Forelimb muscle (tissue), 1 donor: ENCODE measurements at regions not wholly inside any gene's neighbourhood (a gene's known extent, or its start where the extent isn't known, plus 50 kb on each side); places are given as distances from the start of the nearest gene placed in this dataset.
"Not testable (repeated sequence)": the region's sequence is repeated elsewhere in the genome, so short reads cannot be mapped to it uniquely, and the experiment has no call there.

ENCODE experiments used
- DNase-seq: peaks from one replicate; pipeline ENCODE4 v3.0.0-alpha.2; 2013; ENCODE audit warnings: low read depth

- DNase-seq = no peak
These were observed 1752.6 kb upstream of the C9orf72 start for GRCh38 chr9:29325894-29326293.

DNA sequence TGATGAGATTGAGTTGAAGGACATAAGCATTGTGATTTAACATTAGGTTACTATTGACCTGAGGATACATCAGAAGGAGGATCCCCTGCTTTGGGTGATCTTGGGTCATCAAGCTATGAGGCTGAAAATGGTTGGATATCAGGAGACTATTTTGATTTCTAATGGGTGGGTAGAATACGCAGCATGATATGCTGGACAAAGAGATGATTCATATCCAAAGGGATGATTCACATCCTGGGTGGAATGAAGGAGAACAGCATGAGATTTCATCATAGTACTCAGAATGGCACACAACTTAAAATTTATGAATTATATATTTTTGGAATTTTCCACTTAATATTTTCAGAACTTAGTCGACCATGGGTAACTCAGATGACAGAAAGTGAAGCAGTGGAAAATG lies 1759.5 kb upstream of the C9orf72 start:
- no peak for DNase-seq

GRCh38 chr9:29336281-29336680 lies 1763.0 kb upstream of the C9orf72 start:
- no peak for DNase-seq

- DNase-seq = no peak
These were observed 1766.1 kb upstream of the C9orf72 start for GRCh38 chr9:29339387-29339786.

GRCh38 chr9:29348999-29349398 lies 1775.7 kb upstream of the C9orf72 start:
- DNase-seq = no peak

- DNase-seq = peak; percentile 32
These were observed 1816.1 kb upstream of the C9orf72 start for GRCh38 chr9:29389421-29389820.

DNA sequence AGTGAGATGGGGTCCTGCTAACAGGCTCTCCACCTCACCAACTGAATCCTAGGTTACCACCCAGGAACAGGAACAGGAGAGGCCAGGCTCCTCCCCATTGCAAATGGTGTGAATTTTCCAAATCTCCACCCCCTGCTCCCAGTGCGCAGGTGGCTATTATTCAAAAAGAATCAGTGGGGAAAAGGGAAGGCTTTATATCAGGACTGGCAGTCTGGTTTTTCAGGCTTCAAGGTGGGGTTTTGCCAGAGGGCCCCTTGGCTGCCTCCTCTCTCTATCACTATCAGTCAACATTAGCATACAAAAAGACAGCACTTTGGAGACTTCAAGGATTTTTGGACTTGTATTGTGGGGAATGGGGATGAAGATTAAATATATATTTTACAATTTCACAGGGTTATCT lies 1817.6 kb upstream of the C9orf72 start:
- no peak for DNase-seq

DNA sequence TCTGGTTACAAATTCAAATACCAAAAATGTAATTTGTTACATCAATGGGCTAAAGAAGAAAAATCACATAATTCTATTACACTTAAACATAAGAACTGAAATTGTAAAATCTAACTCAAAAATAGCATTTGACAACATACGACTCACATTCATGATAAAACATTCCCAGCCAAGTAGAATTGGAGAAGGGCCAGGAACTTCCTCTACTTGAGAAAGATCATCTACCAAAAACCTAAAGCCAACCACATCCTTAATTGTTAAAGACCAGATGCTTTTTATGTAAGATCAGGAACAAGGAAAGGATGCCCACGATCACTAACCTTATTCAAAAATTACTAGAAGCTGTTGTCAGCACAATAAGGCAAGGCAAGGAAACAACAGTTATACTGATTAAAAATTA lies 1819.8 kb upstream of the C9orf72 start:
- DNase-seq = no peak

GRCh38 chr9:29394855-29395254 lies 1821.6 kb upstream of the C9orf72 start:
- no peak for DNase-seq

- no peak for DNase-seq
These were observed 1823.9 kb upstream of the C9orf72 start for GRCh38 chr9:29397148-29397547.

DNA sequence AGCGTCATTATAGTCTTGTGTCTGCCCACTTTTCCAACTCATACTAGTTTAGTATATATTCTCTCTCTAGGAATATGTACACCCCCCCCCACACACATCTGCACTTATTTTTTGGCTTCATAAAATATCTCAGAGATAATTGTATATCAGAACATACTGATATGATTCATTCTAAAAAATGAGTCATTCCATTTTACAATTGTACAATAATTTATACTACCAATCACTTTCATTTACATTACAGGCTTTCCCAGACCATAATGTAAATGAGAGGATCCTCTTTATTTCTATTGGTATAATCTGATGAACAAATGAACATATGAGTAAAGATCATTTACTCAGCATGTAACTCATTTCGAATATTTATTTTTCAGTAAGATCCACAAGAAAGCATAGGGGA lies 1842.9 kb upstream of the C9orf72 start:
- no peak for DNase-seq

DNA sequence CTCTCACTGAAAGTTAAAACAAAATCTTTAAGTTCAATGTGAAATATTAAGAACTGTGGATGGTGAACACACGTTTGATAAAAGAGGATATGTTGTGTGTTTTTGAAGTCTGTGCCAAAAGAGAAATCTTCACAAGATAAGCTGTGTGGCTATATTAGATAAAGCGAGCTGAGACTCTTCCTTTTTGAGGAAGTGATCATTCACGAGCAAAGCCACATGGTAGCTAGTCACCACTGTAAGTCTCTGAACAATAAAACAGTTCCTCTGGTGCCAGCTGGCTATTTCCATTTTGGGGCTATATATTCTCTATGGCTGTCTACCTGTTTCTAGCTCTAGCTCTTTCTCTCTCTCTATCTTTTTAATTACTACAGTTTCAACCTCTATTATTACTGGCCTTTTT lies 1849.2 kb upstream of the C9orf72 start:
- DNase-seq = no peak

DNA sequence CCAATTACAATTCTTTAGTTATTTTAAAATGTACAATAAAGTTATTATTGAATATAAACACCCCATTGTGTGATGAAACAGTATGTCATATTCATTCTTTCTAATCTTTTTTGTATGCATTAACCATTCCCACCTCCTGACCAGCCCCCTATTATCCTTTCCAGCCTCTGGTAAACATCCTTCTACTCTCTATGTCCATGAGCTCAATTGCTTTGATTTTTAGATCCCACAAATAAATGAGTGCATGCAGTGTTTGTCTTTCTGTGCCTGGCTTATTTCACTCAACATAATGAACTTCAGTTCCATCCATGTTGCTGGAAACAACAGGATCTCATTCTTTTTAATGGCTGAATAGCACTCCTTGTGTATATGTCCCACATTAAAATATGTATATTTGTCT lies 1858.9 kb upstream of the C9orf72 start:
- DNase-seq = no peak

DNA sequence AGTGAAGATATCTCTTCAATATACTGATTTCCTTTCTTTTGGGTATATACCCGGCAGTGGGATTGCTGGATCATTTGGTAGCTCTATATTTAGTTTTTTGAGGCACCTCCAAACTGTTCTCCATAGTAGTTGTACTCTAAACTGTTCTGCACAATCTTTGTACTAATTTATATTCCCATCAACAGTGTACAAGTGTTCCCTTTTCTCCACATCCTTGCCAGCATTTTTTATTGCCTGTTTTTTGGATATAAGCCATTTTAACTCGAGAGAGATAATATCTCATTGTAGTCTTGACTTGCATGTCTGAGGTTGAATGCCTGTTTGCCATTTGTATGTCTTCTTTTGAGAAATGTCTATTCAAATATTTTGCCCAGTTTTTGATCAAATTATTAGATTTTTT lies 1859.4 kb upstream of the C9orf72 start:
- not testable (repeated sequence) for DNase-seq

GRCh38 chr9:29435368-29435767 lies 1862.1 kb upstream of the C9orf72 start:
- DNase-seq = no peak

GRCh38 chr9:29437526-29437925 lies 1864.2 kb upstream of the C9orf72 start:
- no peak for DNase-seq

DNA sequence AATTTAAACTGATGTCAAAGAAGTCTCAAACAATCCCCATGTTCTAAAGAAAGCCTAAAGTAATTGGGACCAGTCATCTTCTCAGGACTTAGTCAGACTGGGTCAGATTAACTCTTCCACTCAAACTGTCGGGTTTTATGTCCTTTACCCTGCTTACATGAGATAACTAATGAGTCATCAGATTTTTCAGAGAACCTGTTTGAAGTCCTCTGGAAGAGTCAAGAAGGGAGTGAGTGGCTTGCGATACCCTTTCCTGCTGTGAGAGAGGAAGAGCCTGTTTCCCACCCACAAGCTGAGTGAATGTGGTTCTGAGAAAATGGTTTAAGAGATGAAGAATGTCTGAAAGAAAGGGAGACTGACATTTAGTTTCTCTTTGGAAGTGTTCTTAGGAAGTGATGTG lies 1866.7 kb upstream of the C9orf72 start:
- DNase-seq = no peak

- DNase-seq = no peak
These were observed 1867.2 kb upstream of the C9orf72 start for GRCh38 chr9:29440449-29440848.

DNA sequence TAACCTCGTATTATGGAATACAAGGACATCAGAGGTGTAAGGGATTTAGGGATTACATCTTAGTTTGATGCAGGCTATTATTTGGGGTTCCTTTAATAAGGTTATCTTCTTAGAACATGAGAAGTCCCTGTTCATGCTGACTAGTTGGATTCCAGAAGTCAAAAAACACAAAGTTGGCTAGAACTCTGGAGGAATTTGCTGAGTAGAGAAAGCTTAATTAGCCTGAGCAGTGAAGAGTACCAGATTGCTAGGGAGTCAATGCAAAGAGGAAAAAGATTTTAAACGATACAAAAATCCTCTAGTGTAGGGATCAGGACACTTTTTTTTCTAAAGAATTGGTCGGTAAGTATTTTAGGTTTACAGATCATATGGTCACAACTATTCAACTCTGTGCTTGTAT lies 1872.5 kb upstream of the C9orf72 start:
- DNase-seq = no peak

GRCh38 chr9:29449306-29449705 lies 1876.0 kb upstream of the C9orf72 start:
- DNase-seq = no peak

DNA sequence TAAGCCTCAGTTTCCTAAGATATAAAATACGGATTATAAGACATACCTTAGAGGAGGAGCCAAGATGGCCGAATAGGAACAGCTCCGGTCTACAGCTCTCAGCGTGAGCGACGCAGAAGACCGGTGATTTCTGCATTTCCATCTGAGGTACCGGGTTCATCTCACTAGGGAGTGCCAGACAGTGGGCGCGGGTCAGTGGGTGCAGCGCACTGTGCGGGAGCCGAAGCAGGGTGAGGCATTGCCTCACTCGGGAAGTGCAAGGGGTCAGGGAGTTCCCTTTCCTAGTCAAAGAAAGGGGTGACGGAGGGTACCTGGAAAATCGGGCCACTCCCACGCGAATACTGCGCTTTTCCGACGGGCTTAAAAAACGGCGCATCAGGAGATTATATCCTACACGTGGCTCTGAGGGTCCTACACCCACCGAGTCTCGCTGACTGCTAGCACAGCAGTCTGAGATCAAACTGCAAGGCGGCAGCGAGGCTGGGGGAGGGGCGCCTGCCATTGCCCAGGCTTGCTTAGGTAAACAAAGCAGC lies 1877.1 kb upstream of the C9orf72 start:
- not testable (repeated sequence) for DNase-seq

DNA sequence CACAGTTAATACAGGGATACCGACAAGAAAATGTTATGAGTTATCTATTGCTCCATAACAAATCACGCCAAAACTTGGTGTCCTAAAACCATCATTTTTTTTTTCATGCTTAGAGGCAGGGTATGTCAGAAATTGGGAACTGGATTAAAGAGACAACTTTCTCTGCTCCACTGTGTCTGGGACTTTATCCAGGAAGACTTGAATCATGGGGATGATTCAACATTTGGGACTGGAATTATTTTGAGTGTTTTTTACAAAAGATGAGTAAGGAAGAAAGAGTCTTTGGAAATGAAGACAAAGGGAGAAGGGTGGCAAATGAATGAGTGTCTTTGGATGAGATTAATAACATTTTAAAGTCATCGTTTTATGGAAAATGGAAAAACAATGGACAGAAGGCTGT lies 1883.7 kb upstream of the C9orf72 start:
- DNase-seq = no peak

GRCh38 chr9:29475471-29475870 lies 1902.2 kb upstream of the C9orf72 start:
- DNase-seq = no peak

- DNase-seq = no peak
These were observed 1938.4 kb upstream of the C9orf72 start for GRCh38 chr9:29511680-29512079.

- no peak for DNase-seq
These were observed 1941.1 kb upstream of the C9orf72 start for GRCh38 chr9:29514336-29514735.
